Forelimb muscle (tissue), 1 donor: ENCODE measurements at regions not wholly inside any gene's neighbourhood (a gene's known extent, or its start where the extent isn't known, plus 50 kb on each side); places are given as distances from the start of the nearest gene placed in this dataset.

ENCODE experiments used
- DNase-seq: peaks from one replicate; pipeline ENCODE4 v3.0.0-alpha.2; 2013; ENCODE audit warnings: low read depth

- no peak for DNase-seq
Observed at GRCh38 chr17:77851921-77852320, 106.6 kb upstream of the TNRC6C start.

- DNase-seq: no peak
Observed at GRCh38 chr17:77852731-77853130, 105.8 kb upstream of the TNRC6C start.

- DNase-seq: no peak
Observed at GRCh38 chr17:77853191-77853977, 105.1 kb upstream of the TNRC6C start.

- DNase-seq: no peak
Observed at GRCh38 chr17:77854083-77854758, 104.3 kb upstream of the TNRC6C start.

- DNase-seq: no peak
Observed at GRCh38 chr17:77854759-77855745, 103.5 kb upstream of the TNRC6C start.

- DNase-seq: no peak
Observed at GRCh38 chr17:77856551-77857305, 101.8 kb upstream of the TNRC6C start.

GRCh38 chr17:77857306-77857555 is 101.3 kb upstream of the TNRC6C start:
- DNase-seq: no peak

- DNase-seq: no peak
Observed at GRCh38 chr17:77857613-77858012, 100.9 kb upstream of the TNRC6C start.

GRCh38 chr17:77858291-77859034 is 100.0 kb upstream of the TNRC6C start:
- no peak for DNase-seq

GRCh38 chr17:77859035-77859810 is 99.3 kb upstream of the TNRC6C start:
- DNase-seq: no peak

- DNase-seq: no peak
Observed at GRCh38 chr17:77861133-77861695, 97.3 kb upstream of the TNRC6C start.

GRCh38 chr17:77861981-77862645 is 96.4 kb upstream of the TNRC6C start:
- no peak for DNase-seq

- DNase-seq: no peak
Observed at GRCh38 chr17:77862890-77863813, 95.4 kb upstream of the TNRC6C start.

- DNase-seq: no peak
Observed at GRCh38 chr17:77863814-77864161, 94.7 kb upstream of the TNRC6C start.

- no peak for DNase-seq
Observed at GRCh38 chr17:77864234-77865111, 94.0 kb upstream of the TNRC6C start.

- no peak for DNase-seq
Observed at GRCh38 chr17:77865112-77865611, 93.3 kb upstream of the TNRC6C start.

GRCh38 chr17:77865716-77866115 is 92.8 kb upstream of the TNRC6C start:
- DNase-seq: no peak
